GM23338 (cell line): ENCODE measurements at regions not wholly inside any gene's neighbourhood (a gene's known extent, or its start where the extent isn't known, plus 50 kb on each side); places are given as distances from the start of the nearest gene placed in this dataset.

ENCODE experiments used
- CREB1 ChIP-seq: fragments of 250-450 bp; sonication (Bioruptor Pico); IDR thresholded peaks from 2 replicates; pipeline ENCODE4 v1.5.0; 2020; ENCODE audit warnings: low read depth, mild to moderate bottlenecking, moderate library complexity
- CTCF ChIP-seq, 2 experiments: fragments of 200-600 bp in 1 of 2; sonication (generic) in 1 of 2; conservative IDR thresholded peaks; 2 replicates each; pipeline versions ENCODE4 v1.5.1 to v1.6.1; 2016 to 2017; ENCODE audit warnings: antibody characterized with exemption in 2 of 2, low read depth in 2 of 2, mild to moderate bottlenecking in 2 of 2, moderate library complexity in 1 of 2
- ETS1 ChIP-seq: IDR thresholded peaks from 2 replicates; pipeline ENCODE4 v1.6.1; 2016; ENCODE audit warnings: antibody characterized with exemption
- EZH2 ChIP-seq: fragments of 200-600 bp; sonication (generic); IDR thresholded peaks from one replicate; pipeline ENCODE4 v1.8.0; 2017; ENCODE audit warnings: antibody characterized with exemption, mild to moderate bottlenecking, low read depth; ENCODE audit not compliant: unreplicated experiment
- EZH2phosphoT487 ChIP-seq: fragments of 200-600 bp; sonication (generic); IDR thresholded peaks from one replicate; pipeline ENCODE4 v1.8.1; 2018; ENCODE audit warnings: antibody characterized with exemption; ENCODE audit not compliant: unreplicated experiment
- JUNB ChIP-seq: IDR thresholded peaks from one replicate; pipeline ENCODE4 v1.6.1; 2016; ENCODE audit warnings: antibody characterized with exemption; ENCODE audit not compliant: unreplicated experiment
- NANOG ChIP-seq: IDR thresholded peaks from 2 replicates; pipeline ENCODE4 v1.6.1; 2016; ENCODE audit warnings: antibody characterized with exemption, borderline replicate concordance
- POLR2AphosphoS5 ChIP-seq: IDR thresholded peaks from 2 replicates; pipeline ENCODE4 v1.6.1; 2016; ENCODE audit warnings: antibody characterized with exemption, low read depth
- REST ChIP-seq: IDR thresholded peaks from one replicate; pipeline ENCODE4 v1.6.1; 2018; ENCODE audit warnings: antibody characterized with exemption; ENCODE audit not compliant: unreplicated experiment
- STAT1 ChIP-seq: IDR thresholded peaks from one replicate; pipeline ENCODE4 v1.6.1; 2016; ENCODE audit warnings: antibody characterized with exemption; ENCODE audit not compliant: unreplicated experiment
- ZNF114 ChIP-seq: fragments of 250-450 bp; sonication (Bioruptor Pico); IDR thresholded peaks from 2 replicates; pipeline ENCODE4 v1.5.0; 2020; ENCODE audit warnings: mild to moderate bottlenecking, moderate library complexity
- ZNF331 ChIP-seq: fragments of 250-450 bp; sonication (Bioruptor Pico); IDR thresholded peaks from 2 replicates; pipeline ENCODE4 v1.5.0; 2020; ENCODE audit warnings: low read depth, mild to moderate bottlenecking, moderate library complexity

GRCh38 chr1:217983051-217983375 is 302.1 kb upstream of the RRP15 start:
- TF ChIP-seq CTCF (conservative IDR thresholded peaks at IDR 0.05; ENCODE audit: low read depth in 2 of 2) (no peak), POLR2AphosphoS5 (no peak), STAT1 (no peak), EZH2phosphoT487 (no peak), ZNF114 (CRISPR knock-in tag) (no peak), CREB1 (CRISPR knock-in tag) (no peak), REST (no peak), EZH2 (no peak), ETS1 (no peak), ZNF331 (CRISPR knock-in tag) (no peak), JUNB (no peak), NANOG (no peak)
